Amygdala (tissue), 56 donors: ENCODE measurements at regions not wholly inside any gene's neighbourhood (a gene's known extent, or its start where the extent isn't known, plus 50 kb on each side); places are given as distances from the start of the nearest gene placed in this dataset.
"Not testable (repeated sequence)": the region's sequence is repeated elsewhere in the genome, so short reads cannot be mapped to it uniquely, and the experiment has no call there.

Experiments used
- DNase-seq, 56 donors: peaks; one replicate each; lab custom pipeline; 2025; lab: John Stamatoyannopoulos, UW

- DNase-seq: no peak
Measured at GRCh38 chr5:145585443-145586148, 249.5 kb downstream of the PRELID2 start.

- no peak for DNase-seq
Measured at GRCh38 chr5:145579301-145579700, 255.8 kb downstream of the PRELID2 start.

- DNase-seq: no peak
Measured at GRCh38 chr5:145574889-145575573, 260.1 kb downstream of the PRELID2 start.

GRCh38 chr5:145568581-145568980 lies 266.6 kb downstream of the PRELID2 start:
- no peak for DNase-seq

GRCh38 chr5:145562931-145563330 lies 272.2 kb downstream of the PRELID2 start:
- no peak for DNase-seq

- no peak for DNase-seq
Measured at GRCh38 chr5:145558288-145558687, 276.9 kb downstream of the PRELID2 start.

GRCh38 chr5:145557345-145557744 lies 277.8 kb downstream of the PRELID2 start:
- no peak for DNase-seq

- peak in 1 of 56 donors; percentile 4 for DNase-seq
Measured at GRCh38 chr5:145554399-145554798, 280.7 kb downstream of the PRELID2 start.

- no peak for DNase-seq
Measured at GRCh38 chr5:145553177-145553576, 282.0 kb downstream of the PRELID2 start.

GRCh38 chr5:145551714-145552113 lies 283.4 kb downstream of the PRELID2 start:
- no peak for DNase-seq

- no peak for DNase-seq
Measured at GRCh38 chr5:145548097-145548496, 287.0 kb downstream of the PRELID2 start.

GRCh38 chr5:145544401-145544800 lies 290.7 kb downstream of the PRELID2 start:
- no peak for DNase-seq

- DNase-seq: no peak
Measured at GRCh38 chr5:145543968-145544367, 291.2 kb downstream of the PRELID2 start.

GRCh38 chr5:145540375-145540774 lies 294.8 kb downstream of the PRELID2 start:
- DNase-seq: no peak

- no peak for DNase-seq
Measured at GRCh38 chr5:145539201-145539600, 295.9 kb downstream of the PRELID2 start.

- DNase-seq: no peak
Measured at GRCh38 chr5:145536133-145536532, 299.0 kb downstream of the PRELID2 start.

- DNase-seq: no peak
Measured at GRCh38 chr5:145531038-145531734, 304.0 kb downstream of the PRELID2 start.

GRCh38 chr5:145521523-145521922 lies 313.6 kb downstream of the PRELID2 start:
- DNase-seq: no peak

GRCh38 chr5:145521066-145521465 lies 314.1 kb downstream of the PRELID2 start:
- peak in 2 of 56 donors; percentile 0 to 2 for DNase-seq

GRCh38 chr5:145520335-145520734 lies 314.8 kb downstream of the PRELID2 start:
- no peak for DNase-seq

- not testable (repeated sequence) for DNase-seq
Measured at GRCh38 chr5:145517588-145517987, 317.6 kb downstream of the PRELID2 start.

- no peak for DNase-seq
Measured at GRCh38 chr5:145511351-145511750, 323.8 kb downstream of the PRELID2 start.
